ENCODE measurements at regions not wholly inside any gene's neighbourhood (a gene's known extent, or its start where the extent isn't known, plus 50 kb on each side); places are given as distances from the start of the nearest gene placed in this dataset.

DNA sequence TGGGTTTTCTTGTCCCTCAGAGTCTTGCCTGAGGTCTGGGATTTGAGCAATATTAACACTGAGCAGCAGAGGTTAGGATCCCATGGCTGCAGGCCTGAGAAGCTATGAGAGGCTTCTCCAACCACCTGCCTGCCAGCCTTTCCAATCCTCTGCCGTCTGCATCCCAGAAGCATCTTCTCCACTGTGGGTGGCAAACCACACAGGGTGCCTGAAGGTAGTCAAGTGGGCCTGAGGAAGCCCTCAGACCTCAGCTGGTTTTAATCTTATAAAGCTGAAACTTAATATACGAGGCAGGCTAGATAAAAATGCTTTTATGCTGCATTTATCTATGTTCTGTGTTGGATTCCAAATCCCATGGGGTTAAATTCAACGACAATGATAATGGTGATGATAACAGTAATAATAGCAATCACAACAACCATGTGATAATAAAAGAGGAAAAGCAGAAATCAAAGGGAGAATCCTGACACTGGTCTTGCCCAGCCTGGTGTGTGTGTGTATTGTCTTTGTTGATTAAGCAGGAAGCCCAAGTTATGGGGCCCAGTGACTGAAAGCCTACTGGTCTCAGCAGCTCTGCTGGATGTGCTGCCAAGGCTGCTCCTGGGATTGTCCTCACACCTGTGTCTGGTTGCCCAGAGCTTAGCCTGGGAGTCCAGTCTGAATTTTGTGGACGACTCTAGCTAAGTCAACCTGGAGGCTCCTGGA is 59.7 kb upstream of the LDAH start:
- TF ChIP-seq, protein P1, sequence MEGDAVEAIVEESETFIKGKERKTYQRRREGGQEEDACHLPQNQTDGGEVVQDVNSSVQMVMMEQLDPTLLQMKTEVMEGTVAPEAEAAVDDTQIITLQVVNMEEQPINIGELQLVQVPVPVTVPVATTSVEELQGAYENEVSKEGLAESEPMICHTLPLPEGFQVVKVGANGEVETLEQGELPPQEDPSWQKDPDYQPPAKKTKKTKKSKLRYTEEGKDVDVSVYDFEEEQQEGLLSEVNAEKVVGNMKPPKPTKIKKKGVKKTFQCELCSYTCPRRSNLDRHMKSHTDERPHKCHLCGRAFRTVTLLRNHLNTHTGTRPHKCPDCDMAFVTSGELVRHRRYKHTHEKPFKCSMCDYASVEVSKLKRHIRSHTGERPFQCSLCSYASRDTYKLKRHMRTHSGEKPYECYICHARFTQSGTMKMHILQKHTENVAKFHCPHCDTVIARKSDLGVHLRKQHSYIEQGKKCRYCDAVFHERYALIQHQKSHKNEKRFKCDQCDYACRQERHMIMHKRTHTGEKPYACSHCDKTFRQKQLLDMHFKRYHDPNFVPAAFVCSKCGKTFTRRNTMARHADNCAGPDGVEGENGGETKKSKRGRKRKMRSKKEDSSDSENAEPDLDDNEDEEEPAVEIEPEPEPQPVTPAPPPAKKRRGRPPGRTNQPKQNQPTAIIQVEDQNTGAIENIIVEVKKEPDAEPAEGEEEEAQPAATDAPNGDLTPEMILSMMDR (conservative IDR thresholded peaks at IDR 0.05; ENCODE audit: low read length), result no peak
- TF ChIP-seq EZH2phosphoT487 (IDR thresholded peaks at IDR 0.05; ENCODE audit: borderline replicate concordance, low read depth, low read length), result no peak

Data from OCI-LY7 (cell line).